H1 (cell line): ENCODE measurements at regions not wholly inside any gene's neighbourhood (a gene's known extent, or its start where the extent isn't known, plus 50 kb on each side); places are given as distances from the start of the nearest gene placed in this dataset.

Experiments used
- CTCF ChIA-PET: fragments of 300-600 bp; sonication (Branson Sonifier 250); formaldehyde crosslinking; loops from one replicate; lab custom pipeline; 2021; ENCODE audit not compliant: partially characterized antibody; lab: Charles Lee
- POLR2A ChIA-PET: fragments of 300-600 bp; sonication (Branson Sonifier 250); formaldehyde crosslinking; loops from one replicate; lab custom pipeline; 2021; ENCODE audit warnings: inconsistent platforms; ENCODE audit not compliant: partially characterized antibody; lab: Charles Lee
- DNase-seq, 2 experiments: peaks; one replicate each; pipeline versions ENCODE4 v3.0.0 to v3.0.0-alpha.2; 2010 to 2022; ENCODE audit warnings: low spot score in 2 of 2, low read depth in 1 of 2, mixed read lengths in 1 of 2
- FAIRE-seq: peaks from 2 replicates; lab custom pipeline; 2011; peaks lifted over from hg19 to GRCh38; lab: Jason Lieb, UNC
- H2AFZ ChIP-seq: 2 replicates; pipeline ENCODE4 v1.8.1; 2012; ENCODE audit warnings: low read length, inconsistent platforms
- H2AK5ac ChIP-seq: 2 replicates; pipeline ENCODE4 v1.6.1; 2013; ENCODE audit warnings: low read depth, low read length
- H2BK120ac ChIP-seq: replicated peaks from 2 replicates; pipeline ENCODE3; 2013; ENCODE audit warnings: low read depth, low read length, inconsistent platforms
- H2BK12ac ChIP-seq: 2 replicates; pipeline ENCODE4 v1.6.1; 2013; ENCODE audit warnings: low read depth, low read length
- H2BK15ac ChIP-seq: 2 replicates; pipeline ENCODE4 v1.6.1; 2013; ENCODE audit warnings: low read length
- H2BK20ac ChIP-seq: 2 replicates; pipeline ENCODE4 v1.6.1; 2013; ENCODE audit warnings: low read length
- H2BK5ac ChIP-seq: 2 replicates; pipeline ENCODE4 v1.6.1; 2013; ENCODE audit warnings: low read depth, low read length
- H3K14ac ChIP-seq: 2 replicates; pipeline ENCODE4 v1.6.1; 2013; ENCODE audit warnings: inconsistent platforms; ENCODE audit not compliant: insufficient read length
- H3K18ac ChIP-seq: 2 replicates; pipeline ENCODE4 v1.6.1; 2013; ENCODE audit warnings: low read length; ENCODE audit errors: extremely low read depth
- H3K23ac ChIP-seq: 2 replicates; pipeline ENCODE4 v1.6.1; 2013; ENCODE audit warnings: inconsistent platforms; ENCODE audit not compliant: insufficient read length
- H3K23me2 ChIP-seq: 2 replicates; pipeline ENCODE4 v1.6.1; 2013; ENCODE audit warnings: low read depth, low read length
- H3K27ac ChIP-seq: 2 replicates; pipeline ENCODE4 v1.6.1; 2011; ENCODE audit warnings: low read depth, low read length, inconsistent platforms
- H3K27me3 ChIP-seq, 4 experiments: replicated peaks in 1 of 4; 1 replicate in 1 of 4; 2 replicates in 3 of 4; pipeline versions ENCODE4 v1.6.1 to v1.8.1; 2011 to 2013; ENCODE audit warnings: low read length in 3 of 4, mild to moderate bottlenecking in 3 of 4, inconsistent platforms in 2 of 4, mixed read lengths in 2 of 4, moderate library complexity in 1 of 4; ENCODE audit not compliant: control insufficient read depth in 3 of 4, insufficient read depth in 3 of 4; ENCODE audit errors: extremely low read depth in 1 of 4
- H3K36me3 ChIP-seq, 4 experiments: 2 replicates each; pipeline versions ENCODE4 v1.6.1 to v1.8.1; 2011 to 2013; ENCODE audit warnings: mild to moderate bottlenecking in 4 of 4, low read length in 3 of 4, moderate library complexity in 2 of 4, control low read depth in 1 of 4, inconsistent platforms in 1 of 4; ENCODE audit not compliant: insufficient read depth in 4 of 4, control insufficient read depth in 2 of 4
- H3K4ac ChIP-seq: replicated peaks from 2 replicates; pipeline ENCODE3; 2013; ENCODE audit warnings: low read length, low read depth, mixed read lengths, inconsistent platforms; ENCODE audit not compliant: insufficient read length
- H3K4me1 ChIP-seq, 4 experiments: replicated peaks in 1 of 4; 1 replicate in 1 of 4; 2 replicates in 3 of 4; pipeline versions ENCODE4 v1.6.1 to v1.8.1; 2011 to 2013; ENCODE audit warnings: low read length in 3 of 4, inconsistent platforms in 2 of 4, mixed read lengths in 1 of 4; ENCODE audit not compliant: insufficient read depth in 4 of 4, control insufficient read depth in 3 of 4
- H3K4me2 ChIP-seq, 2 experiments: 2 replicates each; pipeline versions ENCODE4 v1.6.1 to v1.8.1; 2011 to 2013; ENCODE audit warnings: low read depth in 2 of 2, low read length in 2 of 2, control low read depth in 1 of 2, inconsistent platforms in 1 of 2, mild to moderate bottlenecking in 1 of 2; ENCODE audit not compliant: insufficient read depth in 1 of 2
- H3K4me3 ChIP-seq, 4 experiments: fragments of 200-600, 300-600 bp in 1 of 4; sonication (generic), shearing (Covaris generic), sonication (Bioruptor Twin) in 1 of 4; 2 replicates each; pipeline versions ENCODE4 v1.5.1 to v1.8.1; 2011 to 2016; ENCODE audit warnings: low read length in 4 of 4, low read depth in 3 of 4, control low read depth in 2 of 4, inconsistent platforms in 2 of 4, mild to moderate bottlenecking in 2 of 4, mixed read lengths in 1 of 4, moderate library complexity in 1 of 4; ENCODE audit not compliant: insufficient read depth in 2 of 4; ENCODE audit errors: extremely low read depth in 1 of 4
- H3K56ac ChIP-seq: replicated peaks from 2 replicates; pipeline ENCODE3; 2013; ENCODE audit warnings: low read depth, mild to moderate bottlenecking, mixed read lengths, low read length, inconsistent platforms; ENCODE audit not compliant: insufficient read length
- H3K79me1 ChIP-seq: 2 replicates; pipeline ENCODE4 v1.6.1; 2013; ENCODE audit warnings: low read depth, low read length, control low read depth
- H3K79me2 ChIP-seq, 2 experiments: 2 replicates each; pipeline versions ENCODE4 v1.6.1 to v1.8.1; 2012 to 2013; ENCODE audit warnings: low read length in 2 of 2, mild to moderate bottlenecking in 2 of 2, inconsistent platforms in 1 of 2; ENCODE audit not compliant: insufficient read depth in 2 of 2, control insufficient read depth in 1 of 2
- H3K9ac ChIP-seq, 4 experiments: replicated peaks in 1 of 4; 1 replicate in 1 of 4; 2 replicates in 3 of 4; pipeline versions ENCODE4 v1.6.1 to v1.8.1; 2011 to 2013; ENCODE audit warnings: low read depth in 3 of 4, low read length in 3 of 4, control low read depth in 2 of 4, mild to moderate bottlenecking in 2 of 4, moderate library complexity in 2 of 4, inconsistent platforms in 1 of 4; ENCODE audit errors: extremely low read depth in 1 of 4
- H3K9me3 ChIP-seq, 2 experiments: 2 replicates each; pipeline versions ENCODE4 v1.6.1 to v1.8.1; 2012 to 2013; ENCODE audit warnings: mild to moderate bottlenecking in 2 of 2, moderate library complexity in 2 of 2, control low read depth in 1 of 2, inconsistent platforms in 1 of 2, low read depth in 1 of 2, low read length in 1 of 2, mixed read lengths in 1 of 2; ENCODE audit not compliant: insufficient read depth in 2 of 2
- H4K20me1 ChIP-seq, 2 experiments: replicated peaks in 1 of 2; 2 replicates each; pipeline versions ENCODE3 to v1.8.1; 2011 to 2013; ENCODE audit warnings: inconsistent platforms in 2 of 2, low read length in 2 of 2, mild to moderate bottlenecking in 1 of 2; ENCODE audit not compliant: insufficient read depth in 2 of 2, control insufficient read depth in 1 of 2
- H4K5ac ChIP-seq: 2 replicates; pipeline ENCODE4 v1.6.1; 2013; ENCODE audit warnings: low read length, low read depth, mixed read lengths, inconsistent platforms; ENCODE audit not compliant: insufficient read length
- H4K8ac ChIP-seq: 2 replicates; pipeline ENCODE4 v1.8.0; 2013; ENCODE audit warnings: mild to moderate bottlenecking, moderate library complexity, low read length, inconsistent platforms; ENCODE audit not compliant: insufficient read depth; ENCODE audit errors: extremely low read depth
- H4K91ac ChIP-seq: replicated peaks from 2 replicates; pipeline ENCODE3; 2013; ENCODE audit warnings: low read length, mixed read lengths, inconsistent platforms; ENCODE audit not compliant: insufficient read length
- BACH1 ChIP-seq: IDR thresholded peaks from 2 replicates; pipeline ENCODE4 v1.6.1; 2012; ENCODE audit warnings: low read length, improper control_type of control experiment
- EGR1 ChIP-seq: IDR thresholded peaks from 2 replicates; pipeline ENCODE4 v1.6.1; 2011; ENCODE audit warnings: low read depth, low read length, borderline replicate concordance
- KDM4A ChIP-seq: IDR thresholded peaks from one replicate; pipeline ENCODE4 v1.7.1; 2012; ENCODE audit warnings: low read depth, mild to moderate bottlenecking, moderate library complexity, low read length, inconsistent platforms; ENCODE audit not compliant: severe bottlenecking
- NANOG ChIP-seq: IDR thresholded peaks from 2 replicates; pipeline ENCODE4 v1.6.1; 2011; ENCODE audit warnings: low read length, low read depth, mild to moderate bottlenecking, inconsistent platforms; ENCODE audit not compliant: insufficient read depth, poor library complexity, severe bottlenecking
- RAD21 ChIP-seq, 2 experiments: IDR thresholded peaks in 1 of 2; conservative IDR thresholded peaks in 1 of 2; 2 replicates each; pipeline ENCODE4 v1.6.1; 2011; ENCODE audit warnings: low read depth in 2 of 2, low read length in 2 of 2, improper control_type of control experiment in 1 of 2, inconsistent platforms in 1 of 2, mild to moderate bottlenecking in 1 of 2, moderate library complexity in 1 of 2
- SRF ChIP-seq: IDR thresholded peaks from 2 replicates; pipeline ENCODE4 v1.6.1; 2011; ENCODE audit warnings: mild to moderate bottlenecking, low read depth, low read length, moderate library complexity
- SUZ12 ChIP-seq: fragments of 200-600 bp; sonication (generic); IDR thresholded peaks from 2 replicates; pipeline ENCODE4 v1.6.1; 2012; ENCODE audit warnings: mild to moderate bottlenecking, inconsistent platforms, low read length, moderate library complexity, mixed read lengths
- WGBS, 2 experiments: shearing (Covaris generic) in 1 of 2; methylation state at CpG; one replicate each; pipeline versions ENCODE4 v1.1.6 to v1.1.7; 2013 to 2015; ENCODE audit warnings: low lambda C conversion rate in 2 of 2, mixed read lengths in 2 of 2, inconsistent platforms in 1 of 2, low coverage in 1 of 2, missing lambda C conversion rate in 1 of 2; ENCODE audit not compliant: insufficient replicate concordance in 2 of 2, insufficient coverage in 1 of 2, insufficient read length in 1 of 2; ENCODE audit errors: extremely low coverage in 1 of 2, missing lambda C conversion rate in 1 of 2; 5-methylcytosine and 5-hydroxymethylcytosine counted together
- TF ChIP-seq, protein P1 (sequence below), 3 experiments: IDR thresholded peaks; 1 replicate in 2 of 3; 2 replicates in 1 of 3; pipeline versions ENCODE4 v1.5.1 to v1.6.1; 2011; ENCODE audit warnings: low read length in 3 of 3, mild to moderate bottlenecking in 3 of 3, inconsistent platforms in 2 of 3, low read depth in 1 of 3, moderate library complexity in 1 of 3; ENCODE audit not compliant: insufficient read depth in 1 of 3; ENCODE audit errors: control extremely low read depth in 1 of 3

DNA sequence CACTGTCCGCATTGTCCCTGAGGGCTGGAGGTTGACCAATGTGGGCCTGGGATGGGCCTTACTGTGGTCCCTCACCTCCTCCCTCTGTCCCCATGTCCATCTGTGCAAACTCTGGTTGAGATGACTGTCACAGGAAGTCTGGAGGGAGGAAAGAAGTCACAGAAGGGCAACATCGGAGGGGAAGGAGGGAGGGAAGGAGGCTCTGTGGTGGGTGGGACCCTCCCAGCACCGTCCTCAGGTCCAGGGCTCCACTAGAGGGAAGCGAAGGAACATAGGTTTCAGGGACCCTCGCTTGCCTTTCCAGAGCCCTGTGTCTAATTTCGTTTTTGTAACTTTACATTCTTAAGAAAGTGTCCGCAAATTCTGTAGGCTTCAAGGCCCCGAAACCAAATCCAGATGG lies 111.3 kb upstream of the SLC44A3 start:
- H2BK20ac ChIP-seq: no peak overlapping the region
- H3K79me2 ChIP-seq: no peaks in the 10 kb centered on the region
- no peaks in the 10 kb centered on the region for H3K23me2 ChIP-seq
- H3K23ac ChIP-seq: no peak overlapping the region
- no peak for DNase-seq
- H3K4me1 ChIP-seq: peaks cover 0 to 5% (median 3%) of the 10 kb centered on the region in 4 experiments; a peak in 2 of 7 replicates
- H2BK5ac ChIP-seq: 0 out of 2 replicates have a peak overlapping the region, but pooled peaks have one; percentile 7
- H2BK12ac ChIP-seq: 0 out of 2 replicates have a peak overlapping the region, but pooled peaks have one; percentile 51
- ChIA-PET POLR2A (no interaction called here), CTCF (interaction anchor here (1.1 to 1.6 kb wide), 3 partner anchors 10 to 109 kb away, joined by 3 to 5 read pairs (median 4); no protein-coding TSS in a partner anchor)
- peak overlapping the region; percentile 29 for H4K91ac ChIP-seq
- H3K27ac ChIP-seq: no peak overlapping the region
- FAIRE-seq: no peak
- no peaks in the 10 kb centered on the region for H3K79me1 ChIP-seq
- H3K14ac ChIP-seq: no peak overlapping the region
- H4K5ac ChIP-seq: no peak overlapping the region
- H3K18ac ChIP-seq: no peak overlapping the region
- H2BK120ac ChIP-seq: no peak overlapping the region
- H3K9me3 ChIP-seq: no peaks in the 10 kb centered on the region
- H3K27me3 ChIP-seq: no peaks in the 10 kb centered on the region
- H3K4ac ChIP-seq: no peak overlapping the region
- H3K56ac ChIP-seq: no peak overlapping the region
- H3K36me3 ChIP-seq: no peaks in the 10 kb centered on the region
- WGBS, 2 experiments: 92% methylated on average over 7 of the region's 8 CpGs; no CpG with 5 or more reads in 1 of the 2 experiments
- H2AFZ ChIP-seq: no peak overlapping the region
- H2BK15ac ChIP-seq: peak overlapping the region; percentile 75; the same call in 1 of the 2 replicates
- no peak overlapping the region for H3K4me2 ChIP-seq
- H3K4me3 ChIP-seq: no peak overlapping the region
- H4K8ac ChIP-seq: no peak overlapping the region; the same call in 1 of the 2 replicates
- no peak overlapping the region for H3K9ac ChIP-seq
- TF ChIP-seq NANOG: no peak
- TF ChIP-seq BACH1: no peak
- TF ChIP-seq SRF: no peak
- TF ChIP-seq EGR1: no peak
- TF ChIP-seq KDM4A: no peak
- TF ChIP-seq, protein P1, sequence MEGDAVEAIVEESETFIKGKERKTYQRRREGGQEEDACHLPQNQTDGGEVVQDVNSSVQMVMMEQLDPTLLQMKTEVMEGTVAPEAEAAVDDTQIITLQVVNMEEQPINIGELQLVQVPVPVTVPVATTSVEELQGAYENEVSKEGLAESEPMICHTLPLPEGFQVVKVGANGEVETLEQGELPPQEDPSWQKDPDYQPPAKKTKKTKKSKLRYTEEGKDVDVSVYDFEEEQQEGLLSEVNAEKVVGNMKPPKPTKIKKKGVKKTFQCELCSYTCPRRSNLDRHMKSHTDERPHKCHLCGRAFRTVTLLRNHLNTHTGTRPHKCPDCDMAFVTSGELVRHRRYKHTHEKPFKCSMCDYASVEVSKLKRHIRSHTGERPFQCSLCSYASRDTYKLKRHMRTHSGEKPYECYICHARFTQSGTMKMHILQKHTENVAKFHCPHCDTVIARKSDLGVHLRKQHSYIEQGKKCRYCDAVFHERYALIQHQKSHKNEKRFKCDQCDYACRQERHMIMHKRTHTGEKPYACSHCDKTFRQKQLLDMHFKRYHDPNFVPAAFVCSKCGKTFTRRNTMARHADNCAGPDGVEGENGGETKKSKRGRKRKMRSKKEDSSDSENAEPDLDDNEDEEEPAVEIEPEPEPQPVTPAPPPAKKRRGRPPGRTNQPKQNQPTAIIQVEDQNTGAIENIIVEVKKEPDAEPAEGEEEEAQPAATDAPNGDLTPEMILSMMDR (IDR thresholded peaks at IDR 0.05; ENCODE audit: control extremely low read depth in 1 of 3, insufficient read depth in 1 of 3, low read depth in 1 of 3, low read length in 3 of 3): peak in 1 of 3 experiments; percentile 5; a peak in 1 of 4 replicates
- TF ChIP-seq SUZ12: no peak
- TF ChIP-seq RAD21 (IDR thresholded peaks at IDR 0.05 in 1 of 2, conservative IDR thresholded peaks at IDR 0.05 in 1 of 2; ENCODE audit: low read depth in 2 of 2, low read length in 2 of 2): peak; percentile 8 to 37; a peak in 3 of 4 replicates
- H4K20me1 ChIP-seq: no peaks in the 10 kb centered on the region
- no peak overlapping the region for H2AK5ac ChIP-seq
